Stomach (tissue), 8 donors: ENCODE measurements at regions not wholly inside any gene's neighbourhood (a gene's known extent, or its start where the extent isn't known, plus 50 kb on each side); places are given as distances from the start of the nearest gene placed in this dataset.

Experiments used
- DNase-seq, 2 donors: peaks; one replicate each; pipeline versions ENCODE4 v3.0.0 to v3.0.0-alpha.2; 2013 to 2019
- H3K27ac ChIP-seq, 5 donors: fragments of 200-600 bp in 4 of 5; sonication (generic) in 4 of 5; one replicate each; pipeline ENCODE4 v1.5.1; 2013 to 2019; ENCODE audit warnings: mild to moderate bottlenecking in 1 of 5, moderate library complexity in 1 of 5
- H3K27me3 ChIP-seq, 3 donors: fragments of 200-600 bp; sonication (generic); one replicate each; pipeline ENCODE4 v1.5.1; 2017 to 2019; ENCODE audit warnings: mixed run types in 1 of 3
- H3K36me3 ChIP-seq, 4 donors: fragments of 200-600 bp; sonication (generic); 1 replicate in 3 of 4; 2 replicates in 1 of 4; pipeline ENCODE4 v1.5.1; 2016 to 2019
- H3K4me1 ChIP-seq, 4 donors: fragments of 200-600 bp; sonication (generic); one replicate each; pipeline ENCODE4 v1.5.1; 2016 to 2019
- H3K4me3 ChIP-seq, 4 donors: fragments of 200-600 bp; sonication (generic) in 3 of 4; one replicate each; pipeline ENCODE4 v1.5.1; 2016 to 2019; ENCODE audit warnings: mild to moderate bottlenecking in 1 of 4
- H3K9me3 ChIP-seq, 4 donors: fragments of 200-600 bp; sonication (generic); one replicate each; pipeline ENCODE4 v1.5.1; 2016 to 2019
- CTCF ChIP-seq, 7 experiments: fragments of 450-650 bp in 4 of 7; fragments of 200-600 bp in 3 of 7; sonication (generic) in 3 of 7; IDR thresholded peaks; one replicate each; pipeline ENCODE4 v1.5.1; 2016 to 2019; ENCODE audit warnings: antibody characterized with exemption in 7 of 7, control low read depth in 2 of 7, mild to moderate bottlenecking in 1 of 7
- EP300 ChIP-seq: sonication (generic); formaldehyde crosslinking; IDR thresholded peaks from one replicate; pipeline ENCODE4 v1.6.1; 2017; ENCODE audit warnings: antibody characterized with exemption
- POLR2A ChIP-seq, 4 donors: fragments of 450-650 bp; IDR thresholded peaks; one replicate each; pipeline ENCODE4 v1.6.1; 2016; ENCODE audit warnings: antibody characterized with exemption in 4 of 4, control low read depth in 2 of 4, mild to moderate bottlenecking in 1 of 4, moderate library complexity in 1 of 4
- POLR2AphosphoS5 ChIP-seq, 3 donors: sonication (generic); formaldehyde crosslinking; IDR thresholded peaks; one replicate each; pipeline ENCODE4 v1.6.1; 2016; ENCODE audit warnings: antibody characterized with exemption in 3 of 3
- WGBS, 5 donors: extraction: QIAGEN DNeasy Blood & Tissue Kit in 3 of 5; methylation state at CpG; one replicate each; pipeline versions ENCODE4 v1.1.5 to v1.1.7; 2013 to 2018; 5-methylcytosine and 5-hydroxymethylcytosine counted together
- intact Hi-C: fragments of 100-400 bp; cut with DNase I; formaldehyde crosslinking; loops from one replicate; pipeline ENCODE4 v1.15.1; 2023; ENCODE audit warnings: low total_unique reads
- donor health status: healthy with polysubstance abuse.
- donor health status: Bipolar disorder and iron deficiency.
- donor health status: healthy.

GRCh38 chr18:28412521-28412920 lies 235.6 kb upstream of the CDH2 start:
- WGBS, 5 donors = 78 to 85% (median 79%) methylated on average over 3 of the region's 3 CpGs
- intact Hi-C loops = no loop called here
- Histone ChIP-seq H3K4me3 (no peak overlapping the region), H3K4me1 (no peaks in the 10 kb centered on the region), H3K9me3 (no peaks in the 10 kb centered on the region), H3K27ac (no peak overlapping the region), H3K27me3 (no peaks in the 10 kb centered on the region), H3K36me3 (no peaks in the 10 kb centered on the region)
- DNase-seq = no peak
- TF ChIP-seq EP300 (no peak), POLR2AphosphoS5 (IDR thresholded peaks at IDR 0.05) (no peak), POLR2A (IDR thresholded peaks at IDR 0.05) (no peak), CTCF (IDR thresholded peaks at IDR 0.05) (no peak)

DNA sequence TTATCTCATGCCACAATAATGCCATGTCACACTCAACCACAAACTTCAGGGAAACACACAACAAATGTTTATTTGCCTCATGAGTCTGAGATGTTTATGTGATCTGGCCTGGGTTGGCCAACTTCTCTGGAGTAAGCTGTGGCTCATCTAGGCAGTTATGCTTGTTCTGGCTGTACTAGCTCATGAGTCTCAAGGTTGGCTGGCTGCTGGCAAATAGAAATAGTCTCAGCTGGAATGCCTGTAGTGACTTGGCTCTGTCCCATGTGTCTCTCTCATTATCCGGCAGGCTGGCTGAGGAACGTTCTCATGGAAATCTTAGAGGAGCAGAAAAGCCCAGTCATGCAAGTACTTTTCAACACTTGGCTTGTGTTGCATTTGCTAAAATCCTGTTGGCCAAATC lies 234.9 kb upstream of the CDH2 start:
- H3K36me3 ChIP-seq = no peaks in the 10 kb centered on the region
- no peak for DNase-seq
- intact Hi-C loops = no loop called here
- H3K9me3 ChIP-seq = no peaks in the 10 kb centered on the region
- no peaks in the 10 kb centered on the region for H3K27me3 ChIP-seq
- no peak overlapping the region for H3K4me3 ChIP-seq
- TF ChIP-seq CTCF (IDR thresholded peaks at IDR 0.05) (no peak), POLR2AphosphoS5 (IDR thresholded peaks at IDR 0.05) (no peak), POLR2A (IDR thresholded peaks at IDR 0.05) (no peak), EP300 (no peak)
- no peak overlapping the region for H3K27ac ChIP-seq
- no peaks in the 10 kb centered on the region for H3K4me1 ChIP-seq
- 58 to 80% (median 72%) methylated on average over 2 of the region's 2 CpGs for WGBS, 5 donors

DNA sequence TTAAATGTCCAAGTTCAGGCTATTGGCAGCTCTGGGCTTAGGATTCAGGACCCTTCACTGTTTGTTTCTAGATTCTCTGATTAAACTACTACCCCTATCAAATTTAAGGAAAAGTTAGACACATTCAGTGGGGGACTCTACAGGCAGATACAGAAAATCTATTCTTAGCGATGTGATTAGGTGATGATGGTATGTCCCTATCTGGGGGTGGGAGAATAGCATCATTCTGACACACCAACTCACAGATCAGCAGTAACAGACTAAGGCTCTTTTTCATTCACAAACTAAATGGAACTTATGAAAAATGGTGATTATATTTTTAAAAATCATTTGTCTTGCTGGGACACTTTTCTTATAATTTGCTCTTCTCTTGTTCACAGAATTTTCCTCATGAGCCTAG lies 232.9 kb upstream of the CDH2 start:
- no peak for DNase-seq
- WGBS, 5 donors = 87 to 93% (median 91%) methylated on average over 1 of the region's 1 CpG
- TF ChIP-seq POLR2A (IDR thresholded peaks at IDR 0.05) (no peak), EP300 (no peak), CTCF (IDR thresholded peaks at IDR 0.05) (no peak), POLR2AphosphoS5 (IDR thresholded peaks at IDR 0.05) (no peak)
- Histone ChIP-seq H3K36me3 (no peaks in the 10 kb centered on the region), H3K4me1 (no peaks in the 10 kb centered on the region), H3K9me3 (no peaks in the 10 kb centered on the region), H3K27me3 (no peaks in the 10 kb centered on the region), H3K4me3 (no peak overlapping the region), H3K27ac (no peak overlapping the region)
- intact Hi-C loops = no loop called here

DNA sequence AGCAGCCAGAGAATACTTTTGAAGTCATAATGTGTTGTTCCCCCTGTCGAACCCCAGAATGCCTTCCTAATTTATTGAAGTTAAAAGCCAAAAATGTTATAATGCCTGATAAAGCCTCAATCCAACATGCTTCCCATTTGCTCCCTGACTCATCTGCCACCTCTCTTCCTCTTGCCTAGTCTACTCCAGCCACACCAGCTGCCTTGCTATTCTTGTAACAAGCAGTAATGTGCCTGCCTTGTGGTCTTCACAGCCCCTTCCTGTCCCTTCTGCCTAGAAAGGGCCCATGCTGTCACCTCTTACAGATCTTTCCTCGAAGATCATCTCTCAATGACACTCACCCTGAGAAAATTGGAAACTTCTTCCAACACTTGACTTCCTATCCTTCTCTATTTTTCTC lies 231.6 kb upstream of the CDH2 start:
- H3K27me3 ChIP-seq = no peaks in the 10 kb centered on the region
- WGBS, 5 donors = 50 to 76% (median 68%) methylated on average over 2 of the region's 2 CpGs
- intact Hi-C loops = no loop called here
- TF ChIP-seq POLR2AphosphoS5 (IDR thresholded peaks at IDR 0.05) = no peak
- no peak overlapping the region for H3K27ac ChIP-seq
- H3K36me3 ChIP-seq = no peaks in the 10 kb centered on the region
- no peak for DNase-seq
- no peaks in the 10 kb centered on the region for H3K4me1 ChIP-seq
- no peaks in the 10 kb centered on the region for H3K9me3 ChIP-seq
- H3K4me3 ChIP-seq = no peak overlapping the region

GRCh38 chr18:28407681-28408080 lies 230.8 kb upstream of the CDH2 start:
- Histone ChIP-seq H3K36me3 (no peaks in the 10 kb centered on the region), H3K27ac (no peak overlapping the region), H3K9me3 (no peaks in the 10 kb centered on the region), H3K4me1 (no peaks in the 10 kb centered on the region), H3K27me3 (no peaks in the 10 kb centered on the region), H3K4me3 (no peak overlapping the region)
- intact Hi-C loops = no loop called here
- WGBS, 5 donors = 65 to 100% (median 76%) methylated on average over 1 of the region's 1 CpG
- no peak for DNase-seq
- TF ChIP-seq POLR2AphosphoS5 (IDR thresholded peaks at IDR 0.05) (no peak), CTCF (IDR thresholded peaks at IDR 0.05) (no peak), EP300 (no peak), POLR2A (IDR thresholded peaks at IDR 0.05) (no peak)
